Kidney (tissue), 13 donors: ENCODE measurements at regions not wholly inside any gene's neighbourhood (a gene's known extent, or its start where the extent isn't known, plus 50 kb on each side); places are given as distances from the start of the nearest gene placed in this dataset.
"Not testable (repeated sequence)": the region's sequence is repeated elsewhere in the genome, so short reads cannot be mapped to it uniquely, and the experiment has no call there.

ENCODE experiments used
- DNase-seq, 5 donors: peaks; one replicate each; pipeline ENCODE4 v3.0.0-alpha.2; 2013 to 2020
- FAIRE-seq: peaks from 2 replicates; lab custom pipeline; 2012; peaks lifted over from hg19 to GRCh38; lab: Jason Lieb, UNC
- H3K27ac ChIP-seq, 2 donors: one replicate each; pipeline ENCODE4 v1.7.0; 2013; ENCODE audit warnings: low read depth in 2 of 2, low read length in 2 of 2, inconsistent platforms in 1 of 2
- H3K27me3 ChIP-seq: one replicate; pipeline ENCODE4 v1.7.1; 2013; ENCODE audit warnings: low read length, inconsistent platforms; ENCODE audit not compliant: control insufficient read depth, insufficient read depth
- H3K36me3 ChIP-seq, 3 donors: one replicate each; pipeline versions ENCODE4 v1.7.0 to v1.7.1; 2013; ENCODE audit warnings: low read length in 3 of 3, control low read depth in 1 of 3, inconsistent platforms in 1 of 3; ENCODE audit not compliant: insufficient read depth in 3 of 3, control insufficient read depth in 2 of 3
- H3K4me1 ChIP-seq, 3 donors: one replicate each; pipeline versions ENCODE4 v1.7.0 to v1.7.1; 2013; ENCODE audit warnings: low read length in 3 of 3, inconsistent platforms in 1 of 3, low read depth in 1 of 3; ENCODE audit not compliant: control insufficient read depth in 2 of 3, insufficient read depth in 2 of 3
- H3K4me3 ChIP-seq, 3 donors: one replicate each; pipeline versions ENCODE4 v1.7.0 to v1.8.1; 2013; ENCODE audit warnings: low read length in 3 of 3, control low read depth in 1 of 3, inconsistent platforms in 1 of 3
- H3K9ac ChIP-seq, 3 donors: one replicate each; pipeline versions ENCODE4 v1.7.0 to v1.7.1; 2013; ENCODE audit warnings: low read length in 3 of 3, control low read depth in 1 of 3, inconsistent platforms in 1 of 3
- H3K9me3 ChIP-seq, 3 donors: one replicate each; pipeline versions ENCODE4 v1.7.0 to v1.7.1; 2013; ENCODE audit warnings: low read length in 3 of 3, control low read depth in 1 of 3, inconsistent platforms in 1 of 3; ENCODE audit not compliant: control insufficient read depth in 2 of 3, insufficient read depth in 1 of 3
- CTCF ChIP-seq: IDR thresholded peaks from 3 replicates; pipeline ENCODE4 v1.5.1; 2012; ENCODE audit warnings: mild to moderate bottlenecking, moderate library complexity, borderline replicate concordance; ENCODE audit not compliant: insufficient read depth; ENCODE audit errors: extremely low read depth
- intact Hi-C: fragments of 100-400 bp; cut with DNase I; formaldehyde crosslinking; loops from one replicate; pipeline ENCODE4 v1.11.1; 2022
- donor health status: control.
- donor health status: control.
- donor health status: control.
- donor health status: control.
- donor health status: control.
- donor health status: DM: yes; HTN: yes; CAD: no.
- donor health status: Normal renal cell carcinoma (clear cell type).

- no peaks in the 10 kb centered on the region for H3K27me3 ChIP-seq
- H3K27ac ChIP-seq, result no peak overlapping the region
- H3K4me3 ChIP-seq, result no peak overlapping the region
- FAIRE-seq (no peak), DNase-seq (no peak)
- no peaks in the 10 kb centered on the region for H3K36me3 ChIP-seq
- no peak for TF ChIP-seq CTCF
- H3K4me1 ChIP-seq, result no peaks in the 10 kb centered on the region
- intact Hi-C loops, result no loop called here
- H3K9me3 ChIP-seq, result peaks cover 0 to 2% (median 0%) of the 10 kb centered on the region in 3 donors
- no peak overlapping the region for H3K9ac ChIP-seq
These were observed 142.5 kb upstream of the MSX2 start for GRCh38 chr5:174581894-174582293.

GRCh38 chr5:174583071-174583470, 141.3 kb upstream of the MSX2 start:
- Histone ChIP-seq H3K4me1 (no peaks in the 10 kb centered on the region), H3K36me3 (no peaks in the 10 kb centered on the region), H3K9me3 (peaks cover 0 to 2% (median 0%) of the 10 kb centered on the region in 3 donors), H3K27ac (no peak overlapping the region), H3K9ac (no peak overlapping the region), H3K4me3 (no peak overlapping the region), H3K27me3 (no peaks in the 10 kb centered on the region)
- no peak for TF ChIP-seq CTCF
- FAIRE-seq (no peak), DNase-seq (no peak)
- intact Hi-C loops, result no loop called here

DNA sequence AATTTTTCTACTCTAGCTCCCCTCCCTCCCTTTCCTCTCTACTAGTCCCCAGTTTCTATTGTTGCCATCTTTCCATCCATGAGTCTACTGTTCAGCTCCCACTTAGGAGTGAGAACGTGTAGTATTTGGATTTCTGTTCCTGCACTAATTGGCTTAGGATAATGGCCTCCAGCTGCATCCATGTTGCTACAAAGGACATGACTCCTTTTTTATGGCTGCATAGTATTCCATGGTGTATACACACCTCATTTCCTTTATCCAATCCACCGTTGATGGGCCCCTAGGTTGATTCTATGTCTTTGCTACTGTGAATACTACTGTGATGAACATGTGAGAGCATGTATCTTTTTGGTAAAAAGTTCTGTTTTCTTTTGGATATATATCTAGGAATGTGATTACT, 138.9 kb upstream of the MSX2 start:
- Histone ChIP-seq H3K36me3 (no peaks in the 10 kb centered on the region), H3K27me3 (no peaks in the 10 kb centered on the region), H3K9ac (no peak overlapping the region), H3K9me3 (peaks cover 0 to 2% (median 0%) of the 10 kb centered on the region in 3 donors), H3K4me1 (no peaks in the 10 kb centered on the region), H3K27ac (no peak overlapping the region), H3K4me3 (no peak overlapping the region)
- no peak for FAIRE-seq
- no peak for DNase-seq
- TF ChIP-seq CTCF, result no peak
- intact Hi-C loops, result no loop called here

DNA sequence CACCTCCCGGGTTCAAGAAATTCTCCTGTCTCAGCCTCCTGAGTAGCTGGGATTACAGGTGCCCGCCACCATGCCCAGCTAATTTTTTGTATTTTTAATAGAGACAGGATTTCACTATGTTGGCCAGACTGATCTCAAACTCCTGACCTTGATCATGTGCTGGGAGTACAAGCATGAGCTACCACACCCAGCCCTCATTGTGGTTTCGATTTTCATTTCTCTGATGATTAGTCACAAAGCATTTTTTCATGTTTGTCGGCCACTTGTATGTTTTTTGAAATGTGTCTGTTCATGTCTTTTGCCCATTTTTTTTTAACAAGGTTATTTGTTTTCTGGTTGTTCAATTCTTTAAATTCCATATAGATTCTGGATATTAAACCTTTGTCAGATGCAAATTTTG, 138.2 kb upstream of the MSX2 start:
- H3K9ac ChIP-seq, H3K9me3 ChIP-seq, H3K4me3 ChIP-seq, H3K36me3 ChIP-seq, H3K27me3 ChIP-seq, FAIRE-seq, DNase-seq, H3K4me1 ChIP-seq, H3K27ac ChIP-seq, intact Hi-C loops: not testable (repeated sequence)
